IMR-90 (cell line): ENCODE measurements at regions not wholly inside any gene's neighbourhood (a gene's known extent, or its start where the extent isn't known, plus 50 kb on each side); places are given as distances from the start of the nearest gene placed in this dataset.

Experiments
- ATAC-seq: fragments of 200-7000 bp; cut with Tn5 transposase; 2 replicates; pipeline ENCODE4 v1.9.1; 2020; ENCODE audit warnings: low read depth, mild to moderate bottlenecking, moderate library complexity
- BruUV-seq: library from RNA; stranded (reverse); fragments of 400-500 nt; replicated peaks from 2 replicates; lab custom pipeline; 2021; lab: Mats Ljungman, UMichigan
- CTCF ChIA-PET: fragments of 300-600 bp; formaldehyde crosslinking; extraction: SDS; loops from one replicate; lab custom pipeline; 2021; ENCODE audit warnings: antibody characterized with exemption; lab: Yijun Ruan, JAX
- POLR2A ChIA-PET: fragments of 300-600 bp; sonication (Branson Sonifier 250); formaldehyde crosslinking; loops from one replicate; lab custom pipeline; 2022; ENCODE audit warnings: antibody characterized with exemption; ENCODE audit not compliant: unreplicated experiment; lab: Charles Lee
- DNase-seq: peaks from one replicate; pipeline ENCODE4 v3.0.0; 2013
- H2AFZ ChIP-seq: replicated peaks from 2 replicates; pipeline ENCODE3; 2013; ENCODE audit warnings: low read length, mild to moderate bottlenecking; ENCODE audit not compliant: poor library complexity
- H2AK5ac ChIP-seq: 2 replicates; pipeline ENCODE4 v1.6.1; 2013; ENCODE audit warnings: low read depth, low read length, inconsistent platforms
- H2AK9ac ChIP-seq: replicated peaks from 2 replicates; pipeline ENCODE3; 2013; ENCODE audit warnings: mild to moderate bottlenecking, low read depth, low read length, moderate library complexity; ENCODE audit not compliant: poor library complexity
- H2BK120ac ChIP-seq: 2 replicates; pipeline ENCODE4 v1.6.1; 2013; ENCODE audit warnings: low read depth, low read length, inconsistent platforms
- H2BK15ac ChIP-seq: 3 replicates; pipeline ENCODE4 v1.6.1; 2013; ENCODE audit warnings: low read depth, low read length, inconsistent platforms
- H2BK20ac ChIP-seq: 2 replicates; pipeline ENCODE4 v1.6.1; 2013; ENCODE audit warnings: low read depth, mild to moderate bottlenecking, inconsistent platforms, low read length, moderate library complexity
- H2BK5ac ChIP-seq: 2 replicates; pipeline ENCODE4 v1.6.1; 2013; ENCODE audit warnings: mild to moderate bottlenecking, low read depth, low read length, inconsistent platforms; ENCODE audit not compliant: poor library complexity, severe bottlenecking
- H3K14ac ChIP-seq: replicated peaks from 2 replicates; pipeline ENCODE4 v1.6.1; 2013; ENCODE audit warnings: low read depth, low read length, inconsistent platforms
- H3K18ac ChIP-seq: 2 replicates; pipeline ENCODE4 v1.6.1; 2013; ENCODE audit warnings: low read depth, low read length, control low read depth
- H3K23ac ChIP-seq: 2 replicates; pipeline ENCODE4 v1.6.1; 2013; ENCODE audit warnings: low read depth, low read length, inconsistent platforms
- H3K27ac ChIP-seq: 2 replicates; pipeline ENCODE4 v1.5.1; 2013; ENCODE audit warnings: mild to moderate bottlenecking, control low read depth, low read length; ENCODE audit not compliant: insufficient read depth
- H3K27me3 ChIP-seq: 2 replicates; pipeline ENCODE4 v1.6.1; 2013; ENCODE audit warnings: low read length; ENCODE audit not compliant: control insufficient read depth, insufficient read depth
- H3K36me3 ChIP-seq: 2 replicates; pipeline ENCODE4 v1.6.1; 2013; ENCODE audit warnings: low read length, mixed read lengths; ENCODE audit not compliant: control insufficient read depth, insufficient read depth
- H3K4ac ChIP-seq: 2 replicates; pipeline ENCODE4 v1.6.1; 2013; ENCODE audit warnings: low read depth, low read length, inconsistent platforms
- H3K4me1 ChIP-seq: 2 replicates; pipeline ENCODE4 v1.6.1; 2013; ENCODE audit warnings: low read length, mixed read lengths; ENCODE audit not compliant: control insufficient read depth, insufficient read depth
- H3K4me2 ChIP-seq: 2 replicates; pipeline ENCODE4 v1.6.1; 2013; ENCODE audit warnings: low read depth, mild to moderate bottlenecking, control low read depth, low read length, moderate library complexity
- H3K4me3 ChIP-seq: 2 replicates; pipeline ENCODE4 v1.5.1; 2013; ENCODE audit warnings: low read depth, mild to moderate bottlenecking, control low read depth, low read length, moderate library complexity; ENCODE audit not compliant: insufficient read depth
- H3K56ac ChIP-seq: 2 replicates; pipeline ENCODE4 v1.6.1; 2013; ENCODE audit warnings: low read length, inconsistent platforms; ENCODE audit not compliant: insufficient read depth; ENCODE audit errors: extremely low read depth
- H3K79me1 ChIP-seq, 2 experiments: 2 replicates each; pipeline ENCODE4 v1.6.1; 2013; ENCODE audit warnings: low read length in 2 of 2, inconsistent platforms in 1 of 2, low read depth in 1 of 2
- H3K9ac ChIP-seq: 2 replicates; pipeline ENCODE4 v1.6.1; 2013; ENCODE audit warnings: low read depth, low read length, control low read depth
- H3K9me1 ChIP-seq: 2 replicates; pipeline ENCODE4 v1.6.1; 2013; ENCODE audit warnings: low read length, inconsistent platforms; ENCODE audit not compliant: insufficient read depth
- H3K9me3 ChIP-seq: 2 replicates; pipeline ENCODE4 v1.6.1; 2013; ENCODE audit warnings: low read length; ENCODE audit not compliant: control insufficient read depth, insufficient read depth
- H4K20me1 ChIP-seq: 2 replicates; pipeline ENCODE4 v1.6.1; 2013; ENCODE audit warnings: low read length, inconsistent platforms; ENCODE audit not compliant: insufficient read depth
- H4K5ac ChIP-seq: 2 replicates; pipeline ENCODE4 v1.6.1; 2013; ENCODE audit warnings: mild to moderate bottlenecking, low read depth, low read length, control low read depth
- H4K8ac ChIP-seq, 2 experiments: 2 replicates each; pipeline ENCODE4 v1.6.1; 2013; ENCODE audit warnings: low read depth in 2 of 2, low read length in 2 of 2, control low read depth in 1 of 2, inconsistent platforms in 1 of 2
- H4K91ac ChIP-seq: 2 replicates; pipeline ENCODE4 v1.6.1; 2013; ENCODE audit warnings: low read depth, low read length, inconsistent platforms; ENCODE audit not compliant: insufficient read depth
- CHD1 ChIP-seq: IDR thresholded peaks from 2 replicates; pipeline ENCODE4 v1.6.1; 2012; ENCODE audit warnings: low read depth, low read length, improper control_type of control experiment
- CTCF ChIP-seq: conservative IDR thresholded peaks from 2 replicates; pipeline ENCODE4 v1.5.1; 2012; ENCODE audit warnings: mild to moderate bottlenecking, low read depth, low read length, improper control_type of control experiment
- FOS ChIP-seq: fragments of 150-350 bp; IDR thresholded peaks from 2 replicates; pipeline ENCODE4 v1.6.1; 2016; ENCODE audit warnings: low read depth, low read length
- MAFK ChIP-seq: IDR thresholded peaks from 2 replicates; pipeline ENCODE4 v1.6.1; 2012; ENCODE audit warnings: low read depth, low read length, improper control_type of control experiment
- MXI1 ChIP-seq: IDR thresholded peaks from 2 replicates; pipeline ENCODE4 v1.6.1; 2012; ENCODE audit warnings: low read depth, mild to moderate bottlenecking, low read length, moderate library complexity, borderline replicate concordance
- SMC3 ChIP-seq: fragments of 150-350 bp; IDR thresholded peaks from 2 replicates; pipeline ENCODE4 v1.6.1; 2016; ENCODE audit warnings: low read depth, mild to moderate bottlenecking, antibody characterized with exemption, low read length, moderate library complexity
- WGBS, 2 experiments: methylation state at CpG; one replicate each; pipeline versions ENCODE4 v1.1.5 to v1.1.7; 2013; ENCODE audit warnings: missing lambda C conversion rate in 2 of 2; ENCODE audit not compliant: insufficient read length in 1 of 2; ENCODE audit errors: extremely low coverage in 2 of 2; 5-methylcytosine and 5-hydroxymethylcytosine counted together
- dilution Hi-C: fragments of 300-500 bp; cut with HindIII; formaldehyde crosslinking; loops from one replicate; pipeline ENCODE4 v1.14.3; 2018; ENCODE audit warnings: low sequenced_read_pairs; ENCODE audit not compliant: unreplicated experiment
- in situ Hi-C: fragments of 300-500 bp; cut with MboI; formaldehyde crosslinking; loops from 3 replicates; pipeline ENCODE4 v1.14.3; 2019; ENCODE audit warnings: low sequenced_read_pairs, inconsistent platforms, mixed read lengths
- intact Hi-C: fragments of 100-400 bp; cut with micrococcal nuclease; formaldehyde crosslinking; loops from 2 replicates; pipeline ENCODE4 v1.10.0; 2022

- H3K9me1 ChIP-seq, result no peaks in the 10 kb centered on the region
- dilution Hi-C loops (no loop called here), intact Hi-C loops (no loop called here), in situ Hi-C loops (no loop called here)
- POLR2A ChIA-PET, result no interaction called here
- no peak overlapping the region for H4K5ac ChIP-seq
- no peaks in the 10 kb centered on the region for H3K4me1 ChIP-seq
- H3K27ac ChIP-seq, result no peak overlapping the region
- no peak overlapping the region for H2AK9ac ChIP-seq
- H3K23ac ChIP-seq, result no peak overlapping the region
- no peak overlapping the region for H3K56ac ChIP-seq
- no peak overlapping the region for H3K14ac ChIP-seq
- DNase-seq, result no peak
- H3K4me2 ChIP-seq, result no peak overlapping the region
- no peak overlapping the region for H3K4me3 ChIP-seq
- H2BK15ac ChIP-seq, result no peak overlapping the region
- no peaks in the 10 kb centered on the region for H3K36me3 ChIP-seq
- no peaks in the 10 kb centered on the region for H4K20me1 ChIP-seq
- WGBS, 2 experiments, result 80% methylated on average over 3 of the region's 17 CpGs; no CpG with 5 or more reads in 1 of the 2 experiments
- H3K4ac ChIP-seq, result no peak overlapping the region
- H2BK20ac ChIP-seq, result no peak overlapping the region
- CTCF ChIA-PET, result no interaction called here
- no peak for ATAC-seq
- no peak overlapping the region for H3K18ac ChIP-seq
- no peak overlapping the region for H2AFZ ChIP-seq
- H3K9ac ChIP-seq, result no peak overlapping the region
- peaks cover 35% of the 10 kb centered on the region for H3K9me3 ChIP-seq
- no peaks in the 10 kb centered on the region for H3K79me1 ChIP-seq
- H2BK5ac ChIP-seq, result no peak overlapping the region
- H3K27me3 ChIP-seq, result no peaks in the 10 kb centered on the region
- H4K91ac ChIP-seq, result no peak overlapping the region
- H2BK120ac ChIP-seq, result no peak overlapping the region
- no TSS peak for BruUV-seq
- TF ChIP-seq CHD1, result no peak
- no peak for TF ChIP-seq FOS
- no peak for TF ChIP-seq CTCF
- no peak for TF ChIP-seq MAFK
- no peak for TF ChIP-seq MXI1
- TF ChIP-seq SMC3, result no peak
- H4K8ac ChIP-seq, result no peak overlapping the region
- no peak overlapping the region for H2AK5ac ChIP-seq
Observed at GRCh38 chr16:35746281-35746962, 2287.0 kb downstream of the TP53TG3F start.
